ENCODE measurements at regions not wholly inside any gene's neighbourhood (a gene's known extent, or its start where the extent isn't known, plus 50 kb on each side); places are given as distances from the start of the nearest gene placed in this dataset.

- TF ChIP-seq CTCF (IDR thresholded peaks at IDR 0.05; ENCODE audit: low read length) = no peak
- no peak for TF ChIP-seq EZH2 (optimal IDR thresholded peaks at IDR 0.05; ENCODE audit: low read depth, low read length)
- TF ChIP-seq EZH2phosphoT487 (IDR thresholded peaks at IDR 0.05; ENCODE audit: low read length) = no peak
Measured at GRCh38 chr10:83176901-83177300, 962.4 kb upstream of the GHITM start.

All from MM.1S (cell line).